Erythroblast (primary cell): ENCODE measurements at regions not wholly inside any gene's neighbourhood (a gene's known extent, or its start where the extent isn't known, plus 50 kb on each side); places are given as distances from the start of the nearest gene placed in this dataset.

Experiments
- GATA1 ChIP-seq: IDR thresholded peaks from 2 replicates; pipeline ENCODE4 v1.6.1; 2011; ENCODE audit warnings: low read depth, mild to moderate bottlenecking, control low read depth, low read length, moderate library complexity
- POLR2A ChIP-seq: IDR thresholded peaks from 2 replicates; pipeline ENCODE4 v1.6.1; 2011; ENCODE audit warnings: mild to moderate bottlenecking, low read length

- no peak for TF ChIP-seq POLR2A
- no peak for TF ChIP-seq GATA1
Observed at GRCh38 chr5:133867851-133868545, 100.4 kb downstream of the C5orf15 start.
